NOMO-1 (cell line): ENCODE measurements at regions not wholly inside any gene's neighbourhood (a gene's known extent, or its start where the extent isn't known, plus 50 kb on each side); places are given as distances from the start of the nearest gene placed in this dataset.
"Not testable (repeated sequence)": the region's sequence is repeated elsewhere in the genome, so short reads cannot be mapped to it uniquely, and the experiment has no call there.

Experiments
- DNase-seq, 2 experiments: peaks; one replicate each; lab custom pipeline; 2025; ENCODE audit not compliant: unreplicated experiment in 2 of 2; lab: John Stamatoyannopoulos, UW

GRCh38 chr19:30959011-30959410, 390.2 kb downstream of the TSHZ3 start:
- DNase-seq = no peak

- no peak for DNase-seq
These were observed 393.8 kb downstream of the TSHZ3 start for GRCh38 chr19:30955112-30956104.

GRCh38 chr19:30944276-30944932, 404.8 kb downstream of the TSHZ3 start:
- DNase-seq = not testable (repeated sequence)

GRCh38 chr19:30943101-30943843, 406.0 kb downstream of the TSHZ3 start:
- no peak for DNase-seq

GRCh38 chr19:30942636-30943035, 406.6 kb downstream of the TSHZ3 start:
- DNase-seq = no peak

- DNase-seq = no peak
These were observed 407.6 kb downstream of the TSHZ3 start for GRCh38 chr19:30941591-30941990.

- DNase-seq = no peak
These were observed 413.0 kb downstream of the TSHZ3 start for GRCh38 chr19:30936276-30936675.

- no peak for DNase-seq
These were observed 414.1 kb downstream of the TSHZ3 start for GRCh38 chr19:30935146-30935545.

- DNase-seq = not testable (repeated sequence)
These were observed 415.8 kb downstream of the TSHZ3 start for GRCh38 chr19:30933454-30933853.

- DNase-seq = no peak
These were observed 416.4 kb downstream of the TSHZ3 start for GRCh38 chr19:30932854-30933253.

- DNase-seq = no peak
These were observed 418.1 kb downstream of the TSHZ3 start for GRCh38 chr19:30930941-30931706.

- DNase-seq = no peak
These were observed 421.5 kb downstream of the TSHZ3 start for GRCh38 chr19:30927705-30928104.

GRCh38 chr19:30924670-30925069, 424.6 kb downstream of the TSHZ3 start:
- DNase-seq = no peak

GRCh38 chr19:30924069-30924636, 425.1 kb downstream of the TSHZ3 start:
- no peak for DNase-seq

GRCh38 chr19:30923621-30924020, 425.6 kb downstream of the TSHZ3 start:
- DNase-seq = no peak

- no peak for DNase-seq
These were observed 426.1 kb downstream of the TSHZ3 start for GRCh38 chr19:30923096-30923495.

- DNase-seq = no peak
These were observed 429.0 kb downstream of the TSHZ3 start for GRCh38 chr19:30920222-30920621.

GRCh38 chr19:30919737-30920136, 429.5 kb downstream of the TSHZ3 start:
- DNase-seq = no peak

GRCh38 chr19:30916238-30916637, 433.0 kb downstream of the TSHZ3 start:
- DNase-seq = no peak

GRCh38 chr19:30911491-30911890, 437.7 kb downstream of the TSHZ3 start:
- DNase-seq = no peak
